ENCODE measurements at regions not wholly inside any gene's neighbourhood (a gene's known extent, or its start where the extent isn't known, plus 50 kb on each side); places are given as distances from the start of the nearest gene placed in this dataset.

DNA sequence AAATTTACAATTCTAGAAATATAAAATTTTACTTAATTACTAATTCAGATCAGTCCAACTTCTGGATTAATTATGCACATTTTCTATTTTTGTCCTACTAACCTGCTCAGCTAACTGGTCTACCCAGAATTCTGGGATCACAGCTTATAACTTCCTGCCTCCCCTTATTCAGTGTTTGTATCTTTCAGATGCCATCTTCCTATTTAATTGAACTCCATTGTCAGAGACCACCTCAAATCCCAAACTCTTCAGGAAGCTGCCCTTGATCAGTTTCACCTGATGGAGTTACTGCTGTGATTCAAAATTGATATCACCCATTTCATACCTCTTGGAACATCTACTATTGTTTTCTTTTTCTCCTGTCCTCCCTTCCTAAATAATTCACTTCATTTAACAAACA lies 259.2 kb downstream of the WDR11 start:
- H3K27me3 Mint-ChIP-seq (ENCODE audit: low read depth): peaks cover 2% of the 10 kb centered on the region
- no peaks in the 10 kb centered on the region for H3K36me3 Mint-ChIP-seq (ENCODE audit: low read depth)
- TF ChIP-seq, protein P1, sequence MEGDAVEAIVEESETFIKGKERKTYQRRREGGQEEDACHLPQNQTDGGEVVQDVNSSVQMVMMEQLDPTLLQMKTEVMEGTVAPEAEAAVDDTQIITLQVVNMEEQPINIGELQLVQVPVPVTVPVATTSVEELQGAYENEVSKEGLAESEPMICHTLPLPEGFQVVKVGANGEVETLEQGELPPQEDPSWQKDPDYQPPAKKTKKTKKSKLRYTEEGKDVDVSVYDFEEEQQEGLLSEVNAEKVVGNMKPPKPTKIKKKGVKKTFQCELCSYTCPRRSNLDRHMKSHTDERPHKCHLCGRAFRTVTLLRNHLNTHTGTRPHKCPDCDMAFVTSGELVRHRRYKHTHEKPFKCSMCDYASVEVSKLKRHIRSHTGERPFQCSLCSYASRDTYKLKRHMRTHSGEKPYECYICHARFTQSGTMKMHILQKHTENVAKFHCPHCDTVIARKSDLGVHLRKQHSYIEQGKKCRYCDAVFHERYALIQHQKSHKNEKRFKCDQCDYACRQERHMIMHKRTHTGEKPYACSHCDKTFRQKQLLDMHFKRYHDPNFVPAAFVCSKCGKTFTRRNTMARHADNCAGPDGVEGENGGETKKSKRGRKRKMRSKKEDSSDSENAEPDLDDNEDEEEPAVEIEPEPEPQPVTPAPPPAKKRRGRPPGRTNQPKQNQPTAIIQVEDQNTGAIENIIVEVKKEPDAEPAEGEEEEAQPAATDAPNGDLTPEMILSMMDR (conservative IDR thresholded peaks at IDR 0.05): no peak
- peaks cover 8% of the 10 kb centered on the region for H3K4me1 Mint-ChIP-seq
- no peak overlapping the region for H3K4me3 Mint-ChIP-seq
- no peak for DNase-seq (ENCODE audit: low read depth, low spot score)
- H3K9me3 Mint-ChIP-seq: no peaks in the 10 kb centered on the region
- H3K27ac Mint-ChIP-seq (ENCODE audit: unreplicated experiment): no peak overlapping the region

DNA sequence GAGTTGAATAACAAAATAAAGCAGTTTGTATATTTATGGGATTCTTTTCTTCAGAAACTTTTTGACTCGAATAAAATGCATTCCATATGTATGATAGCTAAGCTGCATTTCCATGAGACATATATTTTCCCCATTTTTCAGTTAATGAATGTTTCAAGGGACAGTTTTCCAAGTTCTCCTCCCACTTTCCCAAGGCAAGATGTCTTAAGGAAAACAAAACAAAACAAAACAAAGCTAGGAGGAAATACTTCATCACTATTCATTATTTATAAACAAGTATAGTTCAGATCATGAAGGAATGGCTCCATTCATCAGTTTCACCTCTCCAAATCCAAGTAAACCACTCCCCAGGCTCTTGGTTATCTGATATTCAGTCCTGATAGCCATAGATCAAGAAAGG lies 261.0 kb downstream of the WDR11 start:
- TF ChIP-seq, protein P1 (conservative IDR thresholded peaks at IDR 0.05): no peak
- no peak for DNase-seq (ENCODE audit: low read depth, low spot score)
- Mint-ChIP-seq H3K9me3 (peaks cover 5% of the 10 kb centered on the region), H3K27me3 (ENCODE audit: low read depth) (peaks cover 2% of the 10 kb centered on the region), H3K4me1 (peaks cover 8% of the 10 kb centered on the region), H3K36me3 (ENCODE audit: low read depth) (no peaks in the 10 kb centered on the region), H3K4me3 (no peak overlapping the region), H3K27ac (ENCODE audit: unreplicated experiment) (no peak overlapping the region)

DNA sequence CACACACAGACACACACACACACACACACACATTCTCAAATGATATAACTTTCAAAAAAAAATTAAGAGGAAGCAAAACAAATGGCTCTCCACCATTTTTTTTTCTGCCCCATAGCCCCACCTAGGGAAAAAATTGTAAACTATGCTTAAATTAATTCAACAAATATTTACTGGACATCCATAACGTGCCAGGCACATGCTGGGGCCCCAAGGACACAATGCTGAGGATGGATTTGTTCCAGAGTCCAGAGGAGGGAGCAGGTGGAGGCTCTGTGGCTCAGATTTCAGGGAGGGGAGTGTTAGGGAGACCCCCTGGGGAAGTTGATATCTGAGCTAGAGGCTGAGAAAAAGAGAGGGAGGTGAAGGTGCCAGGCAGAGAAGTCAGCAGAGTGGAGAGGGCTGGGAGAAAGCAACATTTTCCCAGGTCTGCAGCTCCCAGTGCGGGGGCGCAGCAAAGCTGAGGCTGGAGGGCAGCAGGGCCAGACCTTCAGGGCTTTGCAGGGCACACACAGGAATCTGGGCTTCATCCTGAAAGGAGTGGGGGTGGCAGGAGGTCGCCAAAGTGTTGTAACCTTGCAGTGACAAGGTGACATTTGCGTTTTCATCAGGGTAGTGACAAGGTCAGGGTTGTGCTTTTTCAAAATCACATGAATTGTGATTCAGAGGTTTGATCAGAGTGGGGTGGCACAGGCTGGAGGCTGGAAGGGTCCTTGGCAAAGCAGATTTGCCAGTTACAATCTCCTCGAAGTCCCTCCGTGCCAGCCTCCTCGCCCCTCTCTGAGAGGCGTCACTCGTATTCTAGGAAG lies 261.6 kb downstream of the WDR11 start:
- peaks cover 8% of the 10 kb centered on the region for H3K4me1 Mint-ChIP-seq
- H3K27ac Mint-ChIP-seq (ENCODE audit: unreplicated experiment): no peak overlapping the region
- H3K9me3 Mint-ChIP-seq: peaks cover 8% of the 10 kb centered on the region
- H3K36me3 Mint-ChIP-seq (ENCODE audit: low read depth): no peaks in the 10 kb centered on the region
- no peak for DNase-seq (ENCODE audit: low read depth, low spot score)
- peaks cover 2% of the 10 kb centered on the region for H3K27me3 Mint-ChIP-seq (ENCODE audit: low read depth)
- no peak overlapping the region for H3K4me3 Mint-ChIP-seq
- TF ChIP-seq, protein P1 (conservative IDR thresholded peaks at IDR 0.05): no peak

DNA sequence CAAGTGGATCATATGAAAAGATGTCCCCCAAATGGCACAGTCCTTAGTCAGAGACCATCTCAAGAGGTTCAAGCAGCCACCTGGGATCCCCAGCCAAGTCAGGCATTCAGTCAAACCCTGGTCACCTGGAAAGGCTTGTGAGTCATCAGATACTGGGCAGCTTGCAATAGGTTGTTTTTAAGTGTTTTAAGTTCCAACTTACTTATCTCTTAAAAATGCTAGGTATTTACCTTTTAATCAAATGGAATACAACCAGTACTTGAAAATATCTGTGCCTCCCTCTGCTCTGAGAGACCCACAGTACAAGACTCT lies 262.2 kb downstream of the WDR11 start:
- Mint-ChIP-seq H3K4me3 (no peak overlapping the region), H3K36me3 (ENCODE audit: low read depth) (no peaks in the 10 kb centered on the region), H3K4me1 (peaks cover 11% of the 10 kb centered on the region), H3K9me3 (peaks cover 8% of the 10 kb centered on the region), H3K27ac (ENCODE audit: unreplicated experiment) (no peak overlapping the region), H3K27me3 (ENCODE audit: low read depth) (peaks cover 2% of the 10 kb centered on the region)
- no peak for DNase-seq (ENCODE audit: low read depth, low spot score)
- TF ChIP-seq, protein P1 (conservative IDR thresholded peaks at IDR 0.05): no peak

DNA sequence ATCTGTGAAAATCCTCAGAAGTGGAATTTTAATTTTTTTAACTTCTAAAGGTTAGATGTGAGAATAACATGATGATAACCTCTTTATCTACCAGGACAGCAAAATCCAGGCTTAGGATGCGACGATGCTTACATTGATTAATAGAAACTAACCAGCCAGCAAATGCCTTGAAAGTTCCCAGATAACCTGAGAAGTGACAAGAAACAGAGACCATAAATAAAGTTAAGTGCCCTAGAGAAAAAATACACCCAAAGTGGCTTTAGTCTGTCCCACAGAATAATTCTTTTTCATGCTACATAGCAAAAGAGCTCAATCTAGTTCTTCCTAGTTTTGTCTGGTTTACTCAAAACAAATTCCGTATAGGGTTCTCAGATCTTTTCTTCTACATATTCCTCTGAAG lies 262.7 kb downstream of the WDR11 start:
- peaks cover 8% of the 10 kb centered on the region for H3K9me3 Mint-ChIP-seq
- H3K4me1 Mint-ChIP-seq: peaks cover 17% of the 10 kb centered on the region
- peaks cover 2% of the 10 kb centered on the region for H3K27me3 Mint-ChIP-seq (ENCODE audit: low read depth)
- TF ChIP-seq, protein P1 (conservative IDR thresholded peaks at IDR 0.05): no peak
- no peak overlapping the region for H3K27ac Mint-ChIP-seq (ENCODE audit: unreplicated experiment)
- no peaks in the 10 kb centered on the region for H3K36me3 Mint-ChIP-seq (ENCODE audit: low read depth)
- DNase-seq (ENCODE audit: low read depth, low spot score): no peak
- H3K4me3 Mint-ChIP-seq: no peak overlapping the region
